K562 (cell line): ENCODE measurements at regions not wholly inside any gene's neighbourhood (a gene's known extent, or its start where the extent isn't known, plus 50 kb on each side); places are given as distances from the start of the nearest gene placed in this dataset.

ENCODE experiments used
- ATAC-seq: fragments of 200-7000 bp; cut with Tn5 transposase; 3 replicates; pipeline ENCODE4 v1.9.1; 2020; ENCODE audit warnings: moderate library complexity
- BruUV-seq: library from RNA; stranded (reverse); fragments of 400-500 nt; replicated peaks from 2 replicates; lab custom pipeline; 2021; lab: Mats Ljungman, UMichigan
- CTCF ChIA-PET: fragments of 300-600 bp; formaldehyde crosslinking; extraction: SDS; loops from one replicate; lab custom pipeline; 2021; ENCODE audit warnings: low intra/inter-chr PET ratio; lab: Yijun Ruan, JAX
- POLR2A ChIA-PET: fragments of 300-600, 350-650 bp; sonication (Branson Sonifier 250); formaldehyde crosslinking; extraction: SDS; loops from one replicate; lab custom pipeline; 2021; ENCODE audit warnings: antibody characterized with exemption, inconsistent platforms; lab: Yijun Ruan, JAX
- DNase-seq, 4 experiments: peaks; one replicate each; pipeline versions ENCODE4 v3.0.0 to v3.0.0-alpha.2; 2011 to 2018; ENCODE audit warnings: low spot score in 3 of 4, mixed read lengths in 3 of 4; ENCODE audit errors: extremely low read depth in 1 of 4
- FAIRE-seq: peaks from 2 replicates; lab custom pipeline; 2011; peaks lifted over from hg19 to GRCh38; lab: Jason Lieb, UNC
- H2AFZ ChIP-seq: 2 replicates; pipeline ENCODE4 v1.6.0; 2011; ENCODE audit warnings: low read depth, low read length, control low read depth, inconsistent platforms
- H3K27ac ChIP-seq: fragments of 200-600 bp; 3 replicates; pipeline ENCODE4 v1.8.0; 2011; ENCODE audit warnings: low read depth, mild to moderate bottlenecking, control low read depth, inconsistent platforms, low read length, moderate library complexity, mixed read lengths; ENCODE audit errors: extremely low read depth
- H3K27me3 ChIP-seq, 2 experiments: fragments of 300-600 bp in 1 of 2; 2 replicates in 1 of 2; 3 replicates in 1 of 2; pipeline versions ENCODE4 v1.6.0 to v1.8.0; 2011; ENCODE audit warnings: inconsistent platforms in 2 of 2, low read length in 2 of 2, mild to moderate bottlenecking in 1 of 2, mixed read lengths in 1 of 2, moderate library complexity in 1 of 2; ENCODE audit not compliant: control insufficient read depth in 2 of 2, insufficient read depth in 2 of 2
- H3K36me3 ChIP-seq: fragments of 300-600 bp; 3 replicates; pipeline ENCODE4 v1.8.0; 2011; ENCODE audit warnings: mild to moderate bottlenecking, low read length, inconsistent platforms; ENCODE audit not compliant: control insufficient read depth, insufficient read depth
- H3K4me1 ChIP-seq, 2 experiments: fragments of 200-600 bp in 1 of 2; replicated peaks in 1 of 2; 2 replicates in 1 of 2; 3 replicates in 1 of 2; pipeline versions ENCODE4 v1.5.1 to v1.8.0; 2011; ENCODE audit warnings: inconsistent platforms in 2 of 2, low read length in 2 of 2, mild to moderate bottlenecking in 1 of 2, mixed read lengths in 1 of 2, moderate library complexity in 1 of 2; ENCODE audit not compliant: control insufficient read depth in 2 of 2, insufficient read depth in 2 of 2
- H3K4me2 ChIP-seq: 2 replicates; pipeline ENCODE4 v1.6.1; 2011; ENCODE audit warnings: low read length, control low read depth, inconsistent platforms, mixed read lengths; ENCODE audit not compliant: insufficient read depth
- H3K4me3 ChIP-seq: fragments of 200-600 bp; sonication (generic), shearing (Covaris generic); 2 replicates; pipeline ENCODE4 v1.5.1; 2016; ENCODE audit warnings: control low read depth, inconsistent platforms
- H3K79me2 ChIP-seq: fragments of 200-600 bp; 3 replicates; pipeline ENCODE4 v1.8.0; 2011; ENCODE audit warnings: low read length, inconsistent platforms; ENCODE audit not compliant: control insufficient read depth, insufficient read depth
- H3K9ac ChIP-seq, 2 experiments: 2 replicates each; pipeline versions ENCODE4 v1.6.0 to v1.6.1; 2011; ENCODE audit warnings: low read depth in 2 of 2, low read length in 2 of 2, control low read depth in 1 of 2, inconsistent platforms in 1 of 2, mild to moderate bottlenecking in 1 of 2, mixed read lengths in 1 of 2; ENCODE audit not compliant: insufficient read depth in 1 of 2
- H3K9me1 ChIP-seq: one replicate; pipeline ENCODE4 v1.6.0; 2011; ENCODE audit warnings: inconsistent platforms, mild to moderate bottlenecking, low read length, moderate library complexity; ENCODE audit not compliant: control insufficient read depth, insufficient read depth
- H3K9me3 ChIP-seq: replicated peaks from 2 replicates; pipeline ENCODE4 v1.5.1; 2011; ENCODE audit warnings: low read depth, low read length, inconsistent platforms; ENCODE audit not compliant: control insufficient read depth, insufficient read depth
- H4K20me1 ChIP-seq: replicated peaks from 2 replicates; pipeline ENCODE4 v1.6.1; 2011; ENCODE audit warnings: low read length, inconsistent platforms, mixed read lengths; ENCODE audit not compliant: control insufficient read depth, insufficient read depth
- HMGN3 ChIP-seq: IDR thresholded peaks from 2 replicates; pipeline ENCODE4 v1.6.1; 2011; ENCODE audit warnings: borderline replicate concordance, low read depth, mild to moderate bottlenecking, mixed read lengths, low read length; ENCODE audit not compliant: insufficient read length; ENCODE audit errors: extremely low read depth
- HNRNPH1 ChIP-seq: fragments of 200-400 bp; formaldehyde crosslinking; optimal IDR thresholded peaks from 2 replicates; pipeline ENCODE3; 2017; ENCODE audit warnings: low read depth, mild to moderate bottlenecking, low read length, moderate library complexity
- NCOA1 ChIP-seq: fragments of 450-650 bp; IDR thresholded peaks from 2 replicates; pipeline ENCODE4 v1.6.1; 2016; ENCODE audit warnings: low read depth
- NCOA6 ChIP-seq: fragments of 450-650 bp; IDR thresholded peaks from 2 replicates; pipeline ENCODE4 v1.6.1; 2017; ENCODE audit warnings: mild to moderate bottlenecking
- PRMT5 ChIP-seq: sonication (generic); formaldehyde crosslinking; IDR thresholded peaks from 2 replicates; pipeline ENCODE4 v1.5.0; 2020; ENCODE audit warnings: missing genetic modification reagents
- STAT5B ChIP-seq: fragments of 250-450 bp; sonication (Bioruptor Pico); IDR thresholded peaks from 2 replicates; pipeline ENCODE4 v1.8.0; 2021; ENCODE audit warnings: mild to moderate bottlenecking, inconsistent platforms
- ZMIZ1 ChIP-seq, 2 experiments: fragments of 150-350 bp in 1 of 2; IDR thresholded peaks; 2 replicates each; pipeline ENCODE4 v1.6.1; 2012 to 2016; ENCODE audit warnings: low read depth in 2 of 2, low read length in 2 of 2, mild to moderate bottlenecking in 1 of 2, moderate library complexity in 1 of 2
- ZNF444 ChIP-seq: fragments of 250-450 bp; sonication (Bioruptor Pico); IDR thresholded peaks from 2 replicates; pipeline ENCODE4 v1.4.0; 2020; ENCODE audit warnings: mild to moderate bottlenecking, moderate library complexity
- WGBS: fragments of 100-300 bp; shearing (Covaris generic); methylation state at CpG from one replicate; pipeline ENCODE4 v1.1.6; 2016; ENCODE audit warnings: low coverage, mixed read lengths; ENCODE audit not compliant: insufficient coverage; ENCODE audit errors: missing lambda C conversion rate; 5-methylcytosine and 5-hydroxymethylcytosine counted together
- in situ Hi-C: fragments of 300-500 bp; cut with MboI; formaldehyde crosslinking; loops from 4 replicates; pipeline ENCODE4 v1.15.0; 2018; ENCODE audit warnings: inconsistent platforms, mixed read lengths
- intact Hi-C: fragments of 100-400 bp; cut with micrococcal nuclease; formaldehyde crosslinking; loops from 2 replicates; pipeline ENCODE4 v1.14.2; 2022
- TF ChIP-seq, protein P1 (sequence below): fragments of 200-600 bp; sonication (generic); IDR thresholded peaks from one replicate; pipeline ENCODE4 v1.6.1; 2012; ENCODE audit warnings: mild to moderate bottlenecking, low read depth, low read length, inconsistent platforms

- POLR2A ChIA-PET: no interaction called here
- H3K27me3 ChIP-seq: no peaks in the 10 kb centered on the region
- no peak overlapping the region for H3K9ac ChIP-seq
- H3K4me2 ChIP-seq: no peak overlapping the region
- no peak overlapping the region for H3K27ac ChIP-seq
- H3K36me3 ChIP-seq: no peaks in the 10 kb centered on the region
- H3K9me3 ChIP-seq: 0 out of 2 replicates have a peak, but pooled peaks cover 2% of the 10 kb centered on the region
- H3K4me3 ChIP-seq: no peak overlapping the region
- no peaks in the 10 kb centered on the region for H3K79me2 ChIP-seq
- CTCF ChIA-PET: no interaction called here
- FAIRE-seq (no peak), ATAC-seq (no peak), DNase-seq (no peak)
- no peaks in the 10 kb centered on the region for H3K9me1 ChIP-seq
- no peak overlapping the region for H2AFZ ChIP-seq
- H4K20me1 ChIP-seq: no peaks in the 10 kb centered on the region
- intact Hi-C loops (no loop called here), in situ Hi-C loops (no loop called here)
- H3K4me1 ChIP-seq: no peaks in the 10 kb centered on the region
- no TSS peak for BruUV-seq
- WGBS: 6% methylated on average over 1 of the region's 1 CpG
- TF ChIP-seq, protein P1, sequence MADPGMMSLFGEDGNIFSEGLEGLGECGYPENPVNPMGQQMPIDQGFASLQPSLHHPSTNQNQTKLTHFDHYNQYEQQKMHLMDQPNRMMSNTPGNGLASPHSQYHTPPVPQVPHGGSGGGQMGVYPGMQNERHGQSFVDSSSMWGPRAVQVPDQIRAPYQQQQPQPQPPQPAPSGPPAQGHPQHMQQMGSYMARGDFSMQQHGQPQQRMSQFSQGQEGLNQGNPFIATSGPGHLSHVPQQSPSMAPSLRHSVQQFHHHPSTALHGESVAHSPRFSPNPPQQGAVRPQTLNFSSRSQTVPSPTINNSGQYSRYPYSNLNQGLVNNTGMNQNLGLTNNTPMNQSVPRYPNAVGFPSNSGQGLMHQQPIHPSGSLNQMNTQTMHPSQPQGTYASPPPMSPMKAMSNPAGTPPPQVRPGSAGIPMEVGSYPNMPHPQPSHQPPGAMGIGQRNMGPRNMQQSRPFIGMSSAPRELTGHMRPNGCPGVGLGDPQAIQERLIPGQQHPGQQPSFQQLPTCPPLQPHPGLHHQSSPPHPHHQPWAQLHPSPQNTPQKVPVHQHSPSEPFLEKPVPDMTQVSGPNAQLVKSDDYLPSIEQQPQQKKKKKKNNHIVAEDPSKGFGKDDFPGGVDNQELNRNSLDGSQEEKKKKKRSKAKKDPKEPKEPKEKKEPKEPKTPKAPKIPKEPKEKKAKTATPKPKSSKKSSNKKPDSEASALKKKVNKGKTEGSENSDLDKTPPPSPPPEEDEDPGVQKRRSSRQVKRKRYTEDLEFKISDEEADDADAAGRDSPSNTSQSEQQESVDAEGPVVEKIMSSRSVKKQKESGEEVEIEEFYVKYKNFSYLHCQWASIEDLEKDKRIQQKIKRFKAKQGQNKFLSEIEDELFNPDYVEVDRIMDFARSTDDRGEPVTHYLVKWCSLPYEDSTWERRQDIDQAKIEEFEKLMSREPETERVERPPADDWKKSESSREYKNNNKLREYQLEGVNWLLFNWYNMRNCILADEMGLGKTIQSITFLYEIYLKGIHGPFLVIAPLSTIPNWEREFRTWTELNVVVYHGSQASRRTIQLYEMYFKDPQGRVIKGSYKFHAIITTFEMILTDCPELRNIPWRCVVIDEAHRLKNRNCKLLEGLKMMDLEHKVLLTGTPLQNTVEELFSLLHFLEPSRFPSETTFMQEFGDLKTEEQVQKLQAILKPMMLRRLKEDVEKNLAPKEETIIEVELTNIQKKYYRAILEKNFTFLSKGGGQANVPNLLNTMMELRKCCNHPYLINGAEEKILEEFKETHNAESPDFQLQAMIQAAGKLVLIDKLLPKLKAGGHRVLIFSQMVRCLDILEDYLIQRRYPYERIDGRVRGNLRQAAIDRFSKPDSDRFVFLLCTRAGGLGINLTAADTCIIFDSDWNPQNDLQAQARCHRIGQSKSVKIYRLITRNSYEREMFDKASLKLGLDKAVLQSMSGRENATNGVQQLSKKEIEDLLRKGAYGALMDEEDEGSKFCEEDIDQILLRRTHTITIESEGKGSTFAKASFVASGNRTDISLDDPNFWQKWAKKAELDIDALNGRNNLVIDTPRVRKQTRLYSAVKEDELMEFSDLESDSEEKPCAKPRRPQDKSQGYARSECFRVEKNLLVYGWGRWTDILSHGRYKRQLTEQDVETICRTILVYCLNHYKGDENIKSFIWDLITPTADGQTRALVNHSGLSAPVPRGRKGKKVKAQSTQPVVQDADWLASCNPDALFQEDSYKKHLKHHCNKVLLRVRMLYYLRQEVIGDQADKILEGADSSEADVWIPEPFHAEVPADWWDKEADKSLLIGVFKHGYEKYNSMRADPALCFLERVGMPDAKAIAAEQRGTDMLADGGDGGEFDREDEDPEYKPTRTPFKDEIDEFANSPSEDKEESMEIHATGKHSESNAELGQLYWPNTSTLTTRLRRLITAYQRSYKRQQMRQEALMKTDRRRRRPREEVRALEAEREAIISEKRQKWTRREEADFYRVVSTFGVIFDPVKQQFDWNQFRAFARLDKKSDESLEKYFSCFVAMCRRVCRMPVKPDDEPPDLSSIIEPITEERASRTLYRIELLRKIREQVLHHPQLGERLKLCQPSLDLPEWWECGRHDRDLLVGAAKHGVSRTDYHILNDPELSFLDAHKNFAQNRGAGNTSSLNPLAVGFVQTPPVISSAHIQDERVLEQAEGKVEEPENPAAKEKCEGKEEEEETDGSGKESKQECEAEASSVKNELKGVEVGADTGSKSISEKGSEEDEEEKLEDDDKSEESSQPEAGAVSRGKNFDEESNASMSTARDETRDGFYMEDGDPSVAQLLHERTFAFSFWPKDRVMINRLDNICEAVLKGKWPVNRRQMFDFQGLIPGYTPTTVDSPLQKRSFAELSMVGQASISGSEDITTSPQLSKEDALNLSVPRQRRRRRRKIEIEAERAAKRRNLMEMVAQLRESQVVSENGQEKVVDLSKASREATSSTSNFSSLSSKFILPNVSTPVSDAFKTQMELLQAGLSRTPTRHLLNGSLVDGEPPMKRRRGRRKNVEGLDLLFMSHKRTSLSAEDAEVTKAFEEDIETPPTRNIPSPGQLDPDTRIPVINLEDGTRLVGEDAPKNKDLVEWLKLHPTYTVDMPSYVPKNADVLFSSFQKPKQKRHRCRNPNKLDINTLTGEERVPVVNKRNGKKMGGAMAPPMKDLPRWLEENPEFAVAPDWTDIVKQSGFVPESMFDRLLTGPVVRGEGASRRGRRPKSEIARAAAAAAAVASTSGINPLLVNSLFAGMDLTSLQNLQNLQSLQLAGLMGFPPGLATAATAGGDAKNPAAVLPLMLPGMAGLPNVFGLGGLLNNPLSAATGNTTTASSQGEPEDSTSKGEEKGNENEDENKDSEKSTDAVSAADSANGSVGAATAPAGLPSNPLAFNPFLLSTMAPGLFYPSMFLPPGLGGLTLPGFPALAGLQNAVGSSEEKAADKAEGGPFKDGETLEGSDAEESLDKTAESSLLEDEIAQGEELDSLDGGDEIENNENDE: no peak
- TF ChIP-seq HNRNPH1 (no peak), PRMT5 (CRISPR knock-in tag) (no peak), HMGN3 (no peak), STAT5B (CRISPR knock-in tag) (no peak), NCOA1 (no peak), NCOA6 (no peak), ZNF444 (CRISPR knock-in tag) (no peak), ZMIZ1 (IDR thresholded peaks at IDR 0.05; ENCODE audit: low read depth in 2 of 2, low read length in 2 of 2) (no peak)
Measured at GRCh38 chr2:34280606-34281005, 681.5 kb upstream of the FAM98A start.
